Calu3 (cell line): ENCODE measurements at regions not wholly inside any gene's neighbourhood (a gene's known extent, or its start where the extent isn't known, plus 50 kb on each side); places are given as distances from the start of the nearest gene placed in this dataset.

ENCODE experiments used
- BruUV-seq: library from RNA; stranded (reverse); fragments of 400-500 nt; replicated peaks from 2 replicates; lab custom pipeline; 2021; lab: Mats Ljungman, UMichigan
- CTCF ChIA-PET: fragments of 300-600 bp; sonication (Branson Sonifier 250); formaldehyde crosslinking; loops from one replicate; lab custom pipeline; 2022; ENCODE audit warnings: antibody characterized with exemption; lab: Charles Lee
- DNase-seq: peaks from one replicate; pipeline ENCODE4 v3.0.0; 2022
- H3K27ac Mint-ChIP-seq: one replicate; pipeline ENCODE4 v1.8.0; 2022; ENCODE audit warnings: mixed read lengths; ENCODE audit not compliant: unreplicated experiment
- H3K27me3 Mint-ChIP-seq: one replicate; pipeline ENCODE4 v1.8.0; 2022; ENCODE audit warnings: mixed read lengths; ENCODE audit not compliant: unreplicated experiment
- H3K36me3 Mint-ChIP-seq: one replicate; pipeline ENCODE4 v1.8.0; 2022; ENCODE audit warnings: mild to moderate bottlenecking, moderate library complexity, mixed read lengths; ENCODE audit not compliant: insufficient read depth, unreplicated experiment
- H3K4me1 Mint-ChIP-seq: one replicate; pipeline ENCODE4 v1.8.0; 2022; ENCODE audit warnings: mild to moderate bottlenecking, low read depth, mixed read lengths; ENCODE audit not compliant: unreplicated experiment
- H3K4me3 Mint-ChIP-seq: one replicate; pipeline ENCODE4 v1.8.0; 2022; ENCODE audit warnings: mild to moderate bottlenecking, low read depth, moderate library complexity, mixed read lengths; ENCODE audit not compliant: unreplicated experiment
- H3K9me3 Mint-ChIP-seq: one replicate; pipeline ENCODE4 v1.8.0; 2022; ENCODE audit warnings: low read depth, mixed read lengths; ENCODE audit not compliant: unreplicated experiment
- intact Hi-C: fragments of 100-400 bp; cut with micrococcal nuclease; formaldehyde crosslinking; loops from one replicate; pipeline ENCODE4 v1.10.0; 2022; ENCODE audit not compliant: unreplicated experiment
- TF ChIP-seq, protein P1 (sequence below): fragments of 200-600 bp; IDR thresholded peaks from one replicate; pipeline ENCODE4 v1.8.0; 2022; ENCODE audit warnings: antibody characterized with exemption; ENCODE audit not compliant: unreplicated experiment

DNA sequence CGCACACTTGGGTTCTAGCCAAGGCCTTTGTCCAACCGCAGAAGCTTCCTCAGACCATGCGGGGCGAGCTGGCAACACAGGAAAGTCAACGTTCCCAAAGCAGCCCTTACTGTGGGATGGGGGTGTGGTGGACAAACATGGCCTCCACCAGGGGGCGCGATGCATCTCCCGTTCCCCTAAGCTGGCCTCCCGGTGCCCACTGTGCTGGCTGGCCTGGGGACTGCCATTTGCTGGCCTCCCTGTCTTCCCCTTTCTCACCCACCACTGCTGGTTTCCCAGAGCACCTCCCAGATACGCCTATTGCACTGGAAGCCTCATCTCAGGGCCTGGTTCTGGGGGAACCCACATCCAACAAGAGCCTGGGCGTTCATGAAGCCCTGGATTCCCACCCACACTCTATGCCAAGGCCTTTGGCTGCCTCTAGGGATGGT lies 145.3 kb downstream of the IRF8 start:
- CTCF ChIA-PET: interaction anchor here (1.0 to 1.1 kb wide), 2 partner anchors 11 to 474 kb away, joined by 3 to 6 read pairs; no protein-coding TSS in a partner anchor
- Mint-ChIP-seq H3K4me3 (no peak overlapping the region), H3K27ac (no peak overlapping the region), H3K27me3 (peaks cover 100% of the 10 kb centered on the region), H3K4me1 (no peaks in the 10 kb centered on the region), H3K36me3 (no peaks in the 10 kb centered on the region), H3K9me3 (no peaks in the 10 kb centered on the region)
- intact Hi-C loops: no loop called here
- BruUV-seq: no TSS peak
- TF ChIP-seq, protein P1, sequence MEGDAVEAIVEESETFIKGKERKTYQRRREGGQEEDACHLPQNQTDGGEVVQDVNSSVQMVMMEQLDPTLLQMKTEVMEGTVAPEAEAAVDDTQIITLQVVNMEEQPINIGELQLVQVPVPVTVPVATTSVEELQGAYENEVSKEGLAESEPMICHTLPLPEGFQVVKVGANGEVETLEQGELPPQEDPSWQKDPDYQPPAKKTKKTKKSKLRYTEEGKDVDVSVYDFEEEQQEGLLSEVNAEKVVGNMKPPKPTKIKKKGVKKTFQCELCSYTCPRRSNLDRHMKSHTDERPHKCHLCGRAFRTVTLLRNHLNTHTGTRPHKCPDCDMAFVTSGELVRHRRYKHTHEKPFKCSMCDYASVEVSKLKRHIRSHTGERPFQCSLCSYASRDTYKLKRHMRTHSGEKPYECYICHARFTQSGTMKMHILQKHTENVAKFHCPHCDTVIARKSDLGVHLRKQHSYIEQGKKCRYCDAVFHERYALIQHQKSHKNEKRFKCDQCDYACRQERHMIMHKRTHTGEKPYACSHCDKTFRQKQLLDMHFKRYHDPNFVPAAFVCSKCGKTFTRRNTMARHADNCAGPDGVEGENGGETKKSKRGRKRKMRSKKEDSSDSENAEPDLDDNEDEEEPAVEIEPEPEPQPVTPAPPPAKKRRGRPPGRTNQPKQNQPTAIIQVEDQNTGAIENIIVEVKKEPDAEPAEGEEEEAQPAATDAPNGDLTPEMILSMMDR: peak; percentile 65
- DNase-seq: peak; percentile 67

DNA sequence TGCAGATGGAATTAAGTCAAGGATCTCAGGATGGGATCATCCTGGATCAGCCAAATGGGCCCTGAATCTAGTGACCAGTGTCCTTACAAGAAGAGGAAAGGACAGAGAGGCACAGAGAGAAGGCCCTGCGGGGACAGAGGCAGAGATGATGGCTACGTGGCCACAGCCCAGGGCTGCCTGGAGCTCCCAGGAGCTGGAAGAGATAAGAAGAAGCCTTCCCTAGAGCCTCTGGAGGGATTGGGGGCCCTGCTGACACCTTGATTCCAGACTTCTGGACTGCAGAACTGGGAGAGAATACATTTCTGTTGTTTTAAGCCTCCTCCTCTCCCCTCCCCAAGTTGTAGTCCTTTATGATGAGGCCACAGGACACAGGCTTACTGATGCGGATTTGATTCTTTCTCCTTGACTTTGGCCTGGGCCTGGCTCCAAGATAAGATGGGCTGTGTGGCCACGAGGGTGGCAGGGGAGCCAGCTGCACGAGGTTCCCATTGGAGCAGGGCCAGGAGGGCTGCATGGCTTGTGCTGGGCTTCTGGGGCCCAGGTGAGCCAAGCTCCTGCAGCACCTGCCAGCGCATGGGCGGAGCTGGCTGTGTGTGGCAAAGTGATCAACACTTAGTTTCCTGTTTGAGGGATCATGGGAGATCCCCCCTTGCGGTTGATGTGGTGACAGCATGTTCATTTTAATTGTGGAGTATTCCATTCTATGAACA lies 146.1 kb downstream of the IRF8 start:
- no TSS peak for BruUV-seq

DNA sequence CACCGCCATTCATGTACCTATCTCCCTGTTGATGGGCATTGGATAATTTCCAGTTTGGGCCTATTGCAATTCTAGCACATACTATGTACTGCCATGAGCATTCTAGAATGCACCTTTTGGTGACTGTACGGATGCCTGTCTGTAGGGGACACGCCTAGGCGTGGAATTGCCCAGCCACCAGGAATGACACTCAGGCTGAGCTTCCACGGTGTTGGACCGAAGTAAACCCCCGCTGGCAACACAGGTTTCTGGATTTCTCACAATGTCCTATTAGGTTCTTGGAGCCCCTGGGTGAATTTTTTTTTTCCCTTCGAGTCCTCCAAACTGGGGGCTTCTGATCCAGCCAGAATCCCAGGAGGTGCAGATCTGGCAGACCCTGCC lies 146.6 kb downstream of the IRF8 start:
- TF ChIP-seq, protein P1: no peak
- no peaks in the 10 kb centered on the region for H3K4me1 Mint-ChIP-seq
- peaks cover 100% of the 10 kb centered on the region for H3K27me3 Mint-ChIP-seq
- H3K4me3 Mint-ChIP-seq: no peak overlapping the region
- BruUV-seq: no TSS peak
- intact Hi-C loops: no loop called here
- H3K36me3 Mint-ChIP-seq: no peaks in the 10 kb centered on the region
- H3K9me3 Mint-ChIP-seq: no peaks in the 10 kb centered on the region
- no peak overlapping the region for H3K27ac Mint-ChIP-seq
- DNase-seq: no peak
- CTCF ChIA-PET: no interaction called here

More for the DNA sequence above, 146.1 kb downstream of the IRF8 start:
- peaks cover 100% of the 10 kb centered on the region for H3K27me3 Mint-ChIP-seq
- no peak overlapping the region for H3K4me3 Mint-ChIP-seq
- TF ChIP-seq, protein P1: no peak
- no peaks in the 10 kb centered on the region for H3K4me1 Mint-ChIP-seq
- no peaks in the 10 kb centered on the region for H3K36me3 Mint-ChIP-seq
- DNase-seq: no peak
- CTCF ChIA-PET: interaction anchor here (1.1 kb wide), 1 partner anchor 473 kb away, joined by 6 read pairs; no protein-coding TSS in a partner anchor
- intact Hi-C loops: no loop called here
- H3K27ac Mint-ChIP-seq: no peak overlapping the region
- H3K9me3 Mint-ChIP-seq: no peaks in the 10 kb centered on the region

DNA sequence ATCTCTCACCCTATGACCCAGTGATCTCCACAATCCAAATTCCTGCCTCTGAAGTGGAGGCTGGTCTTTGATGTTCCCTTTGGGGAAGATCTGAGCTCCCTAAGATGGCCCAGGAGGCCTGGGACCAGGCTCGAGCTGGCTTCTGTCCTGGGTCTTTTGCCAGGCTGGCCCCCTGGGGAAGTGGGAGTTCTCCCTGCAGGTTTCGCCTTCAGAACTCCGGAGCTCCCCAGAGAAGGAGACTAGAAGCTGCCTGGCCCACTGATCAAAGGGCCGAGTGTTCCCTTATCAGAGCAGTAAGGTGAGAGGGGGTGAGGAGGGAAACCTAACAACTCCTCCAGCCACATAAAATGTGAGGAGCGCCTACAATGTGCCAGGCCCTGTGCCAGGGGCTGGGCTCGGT lies 147.1 kb downstream of the IRF8 start:
- H3K9me3 Mint-ChIP-seq: no peaks in the 10 kb centered on the region
- H3K4me1 Mint-ChIP-seq: no peaks in the 10 kb centered on the region
- no peaks in the 10 kb centered on the region for H3K36me3 Mint-ChIP-seq
- intact Hi-C loops: no loop called here
- TF ChIP-seq, protein P1: no peak
- DNase-seq: no peak
- peaks cover 100% of the 10 kb centered on the region for H3K27me3 Mint-ChIP-seq
- no TSS peak for BruUV-seq
- CTCF ChIA-PET: no interaction called here
- no peak overlapping the region for H3K27ac Mint-ChIP-seq
- no peak overlapping the region for H3K4me3 Mint-ChIP-seq
